ENCODE measurements at regions not wholly inside any gene's neighbourhood (a gene's known extent, or its start where the extent isn't known, plus 50 kb on each side); places are given as distances from the start of the nearest gene placed in this dataset.

- Histone ChIP-seq H3K4me1 (ENCODE audit: control insufficient read depth, low read length) (no peaks in the 10 kb centered on the region), H3K79me2 (ENCODE audit: control insufficient read depth, low read length) (no peaks in the 10 kb centered on the region), H3K36me3 (ENCODE audit: control insufficient read depth, low read length) (no peaks in the 10 kb centered on the region), H3K27me3 (ENCODE audit: control insufficient read depth, low read length) (no peaks in the 10 kb centered on the region), H3F3A (ENCODE audit: control insufficient read depth, insufficient read depth) (no peaks in the 10 kb centered on the region), H3K4me3 (ENCODE audit: low read length) (no peak overlapping the region), H3K9me3 (ENCODE audit: control insufficient read depth, insufficient read depth, low read length) (no peaks in the 10 kb centered on the region), H3K27ac (ENCODE audit: low read depth, low read length) (no peak overlapping the region), H4K20me1 (ENCODE audit: control insufficient read depth, insufficient read depth, low read depth, low read length) (no peaks in the 10 kb centered on the region), H3K4me2 (ENCODE audit: low read length) (no peak overlapping the region), H3K9me2 (replicated peaks; ENCODE audit: control insufficient read depth, low read length) (no peaks in the 10 kb centered on the region)
- TF ChIP-seq CTCF (IDR thresholded peaks at IDR 0.05; ENCODE audit: low read depth, low read length, poor library complexity, severe bottlenecking) = no peak
- TF ChIP-seq EZH2phosphoT487 (IDR thresholded peaks at IDR 0.05; ENCODE audit: borderline replicate concordance, low read length) = no peak
These were observed 219.2 kb upstream of the PPP2R2D start for GRCh38 chr10:131681656-131682055.

GRCh38 chr10:131682271-131682962 lies 218.4 kb upstream of the PPP2R2D start:
- H3K79me2 ChIP-seq (ENCODE audit: control insufficient read depth, low read length) = no peaks in the 10 kb centered on the region
- no peaks in the 10 kb centered on the region for H3K27me3 ChIP-seq (ENCODE audit: control insufficient read depth, low read length)
- H3K4me1 ChIP-seq (ENCODE audit: control insufficient read depth, low read length) = no peaks in the 10 kb centered on the region
- H3K4me2 ChIP-seq (ENCODE audit: low read length) = no peak overlapping the region
- no peaks in the 10 kb centered on the region for H3K9me2 ChIP-seq (replicated peaks; ENCODE audit: control insufficient read depth, low read length)
- no peaks in the 10 kb centered on the region for H3K36me3 ChIP-seq (ENCODE audit: control insufficient read depth, low read length)
- no peaks in the 10 kb centered on the region for H4K20me1 ChIP-seq (ENCODE audit: control insufficient read depth, insufficient read depth, low read depth, low read length)
- H3K27ac ChIP-seq (ENCODE audit: low read depth, low read length) = no peak overlapping the region
- no peaks in the 10 kb centered on the region for H3K9me3 ChIP-seq (ENCODE audit: control insufficient read depth, insufficient read depth, low read length)
- H3K4me3 ChIP-seq (ENCODE audit: low read length) = no peak overlapping the region
- H3F3A ChIP-seq (ENCODE audit: control insufficient read depth, insufficient read depth) = no peaks in the 10 kb centered on the region
- no peak for TF ChIP-seq EZH2phosphoT487 (IDR thresholded peaks at IDR 0.05; ENCODE audit: borderline replicate concordance, low read length)

GRCh38 chr10:131683281-131683861 lies 217.4 kb upstream of the PPP2R2D start:
- no peaks in the 10 kb centered on the region for H3K4me1 ChIP-seq (ENCODE audit: control insufficient read depth, low read length)
- TF ChIP-seq EZH2phosphoT487 (IDR thresholded peaks at IDR 0.05; ENCODE audit: borderline replicate concordance, low read length) (no peak), CTCF (IDR thresholded peaks at IDR 0.05; ENCODE audit: low read depth, low read length, poor library complexity, severe bottlenecking) (no peak)
- H3K9me3 ChIP-seq (ENCODE audit: control insufficient read depth, insufficient read depth, low read length) = peaks cover 6% of the 10 kb centered on the region; the same call in 1 of the 2 replicates
- H3K4me3 ChIP-seq (ENCODE audit: low read length) = no peak overlapping the region
- H3F3A ChIP-seq (ENCODE audit: control insufficient read depth, insufficient read depth) = no peaks in the 10 kb centered on the region
- H4K20me1 ChIP-seq (ENCODE audit: control insufficient read depth, insufficient read depth, low read depth, low read length) = no peaks in the 10 kb centered on the region
- H3K27me3 ChIP-seq (ENCODE audit: control insufficient read depth, low read length) = no peaks in the 10 kb centered on the region
- H3K9me2 ChIP-seq (replicated peaks; ENCODE audit: control insufficient read depth, low read length) = no peaks in the 10 kb centered on the region
- no peak overlapping the region for H3K27ac ChIP-seq (ENCODE audit: low read depth, low read length)
- H3K79me2 ChIP-seq (ENCODE audit: control insufficient read depth, low read length) = no peaks in the 10 kb centered on the region
- H3K4me2 ChIP-seq (ENCODE audit: low read length) = no peak overlapping the region
- no peaks in the 10 kb centered on the region for H3K36me3 ChIP-seq (ENCODE audit: control insufficient read depth, low read length)

GRCh38 chr10:131683941-131684340 lies 216.9 kb upstream of the PPP2R2D start:
- Histone ChIP-seq H3K27me3 (ENCODE audit: control insufficient read depth, low read length) (no peaks in the 10 kb centered on the region), H4K20me1 (ENCODE audit: control insufficient read depth, insufficient read depth, low read depth, low read length) (no peaks in the 10 kb centered on the region), H3K9me3 (ENCODE audit: control insufficient read depth, insufficient read depth, low read length) (peaks cover 12% of the 10 kb centered on the region; the same call in 1 of the 2 replicates), H3K9me2 (replicated peaks; ENCODE audit: control insufficient read depth, low read length) (no peaks in the 10 kb centered on the region), H3F3A (ENCODE audit: control insufficient read depth, insufficient read depth) (no peaks in the 10 kb centered on the region), H3K4me3 (ENCODE audit: low read length) (no peak overlapping the region), H3K4me2 (ENCODE audit: low read length) (no peak overlapping the region), H3K4me1 (ENCODE audit: control insufficient read depth, low read length) (no peaks in the 10 kb centered on the region), H3K79me2 (ENCODE audit: control insufficient read depth, low read length) (no peaks in the 10 kb centered on the region), H3K27ac (ENCODE audit: low read depth, low read length) (no peak overlapping the region), H3K36me3 (ENCODE audit: control insufficient read depth, low read length) (no peaks in the 10 kb centered on the region)
- TF ChIP-seq CTCF (IDR thresholded peaks at IDR 0.05; ENCODE audit: low read depth, low read length, poor library complexity, severe bottlenecking) (no peak), EZH2phosphoT487 (IDR thresholded peaks at IDR 0.05; ENCODE audit: borderline replicate concordance, low read length) (no peak)

Data from DOHH2 (cell line).